Stimulated activated CD8-positive, alpha-beta memory T cell treated with anti-CD3 and anti-CD28 coated beads, Interleukin-7, amount 100 ng/mL, for 24 hours (primary cell): ENCODE measurements at regions not wholly inside any gene's neighbourhood (a gene's known extent, or its start where the extent isn't known, plus 50 kb on each side); places are given as distances from the start of the nearest gene placed in this dataset.

Experiments used
- DNase-seq: peaks from one replicate; pipeline ENCODE4 v3.0.0-alpha.2; 2020; ENCODE audit warnings: low read depth

- no peak for DNase-seq
Observed at GRCh38 chr5:82807021-82807420, 270.2 kb downstream of the TMEM167A start.

GRCh38 chr5:82806513-82806912 lies 270.7 kb downstream of the TMEM167A start:
- no peak for DNase-seq

GRCh38 chr5:82804155-82804690 lies 273.0 kb downstream of the TMEM167A start:
- no peak for DNase-seq

- no peak for DNase-seq
Observed at GRCh38 chr5:82802954-82803353, 274.2 kb downstream of the TMEM167A start.

- DNase-seq, result no peak
Observed at GRCh38 chr5:82800826-82801225, 276.4 kb downstream of the TMEM167A start.

GRCh38 chr5:82799361-82800077 lies 277.7 kb downstream of the TMEM167A start:
- no peak for DNase-seq

- DNase-seq, result no peak
Observed at GRCh38 chr5:82798676-82799075, 278.5 kb downstream of the TMEM167A start.

GRCh38 chr5:82796643-82797416 lies 280.4 kb downstream of the TMEM167A start:
- DNase-seq, result no peak

GRCh38 chr5:82794876-82795275 lies 282.3 kb downstream of the TMEM167A start:
- DNase-seq, result no peak

GRCh38 chr5:82793808-82794419 lies 283.3 kb downstream of the TMEM167A start:
- DNase-seq, result peak; percentile 10

- DNase-seq, result no peak
Observed at GRCh38 chr5:82792096-82792495, 285.1 kb downstream of the TMEM167A start.

GRCh38 chr5:82789095-82789494 lies 288.1 kb downstream of the TMEM167A start:
- no peak for DNase-seq

GRCh38 chr5:82786748-82787147 lies 290.4 kb downstream of the TMEM167A start:
- DNase-seq, result no peak

- no peak for DNase-seq
Observed at GRCh38 chr5:82785882-82786509, 291.2 kb downstream of the TMEM167A start.

- DNase-seq, result no peak
Observed at GRCh38 chr5:82785456-82785855, 291.7 kb downstream of the TMEM167A start.

- DNase-seq, result no peak
Observed at GRCh38 chr5:82784521-82784920, 292.7 kb downstream of the TMEM167A start.

- DNase-seq, result no peak
Observed at GRCh38 chr5:82777106-82777505, 300.1 kb downstream of the TMEM167A start.

- no peak for DNase-seq
Observed at GRCh38 chr5:82772281-82772680, 304.9 kb downstream of the TMEM167A start.

GRCh38 chr5:82766206-82766605 lies 311.0 kb downstream of the TMEM167A start:
- no peak for DNase-seq

GRCh38 chr5:82765765-82766164 lies 311.4 kb downstream of the TMEM167A start:
- no peak for DNase-seq

GRCh38 chr5:82760856-82761255 lies 316.3 kb downstream of the TMEM167A start:
- DNase-seq, result no peak

- DNase-seq, result no peak
Observed at GRCh38 chr5:82758881-82759280, 318.3 kb downstream of the TMEM167A start.
